ENCODE measurements at regions not wholly inside any gene's neighbourhood (a gene's known extent, or its start where the extent isn't known, plus 50 kb on each side); places are given as distances from the start of the nearest gene placed in this dataset.

- TF ChIP-seq CTCF (IDR thresholded peaks at IDR 0.05), result no peak
- TF ChIP-seq POLR2A (IDR thresholded peaks at IDR 0.05), result no peak
Measured at GRCh38 chr6:79423216-79423615, 114.0 kb downstream of the LCA5 start.

All from right lobe of liver (tissue), 4 donors.